ENCODE measurements at regions not wholly inside any gene's neighbourhood (a gene's known extent, or its start where the extent isn't known, plus 50 kb on each side); places are given as distances from the start of the nearest gene placed in this dataset.

DNA sequence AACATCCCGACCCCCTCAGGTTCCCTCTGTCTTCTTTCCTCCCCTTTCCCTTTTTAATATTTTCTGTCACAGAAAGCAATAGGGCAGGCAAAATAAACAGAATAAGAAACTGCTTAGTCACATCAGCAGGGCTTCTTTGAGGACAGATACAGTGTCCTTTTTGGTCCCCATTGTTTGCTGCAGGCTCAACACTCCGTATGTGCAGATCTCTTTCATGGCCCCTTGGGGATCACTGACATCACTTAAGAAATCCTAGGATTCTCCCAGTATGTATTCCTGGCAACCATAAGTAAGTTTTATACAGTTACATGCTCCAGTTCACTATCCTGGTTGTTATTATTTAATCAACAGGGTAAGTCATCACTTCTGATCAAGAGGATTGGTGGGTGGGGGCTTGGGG is 448.0 kb downstream of the NKX6-1 start:
- Histone ChIP-seq H3K36me3 (ENCODE audit: insufficient read depth, low read length, poor library complexity, severe bottlenecking) (no peaks in the 10 kb centered on the region), H3K9me3 (ENCODE audit: low read depth, low read length, poor library complexity, severe bottlenecking) (no peaks in the 10 kb centered on the region), H3K27ac (ENCODE audit: low read depth, low read length, poor library complexity, severe bottlenecking) (no peak overlapping the region), H3K27me3 (replicated peaks; ENCODE audit: insufficient read depth, low read depth, low read length, poor library complexity) (no peaks in the 10 kb centered on the region), H3K4me1 (ENCODE audit: insufficient read depth, low read length, poor library complexity, severe bottlenecking) (no peaks in the 10 kb centered on the region), H3K4me3 (ENCODE audit: low read depth, low read length, poor library complexity, severe bottlenecking) (no peak overlapping the region)
- BruUV-seq (replicated peaks): no TSS peak
- CTCF ChIA-PET: no interaction called here
- POLR2A ChIA-PET (ENCODE audit: low non-redundant PET): no interaction called here
- intact Hi-C loops (cut with micrococcal nuclease; ENCODE audit: unreplicated experiment): no loop called here
- no peak for DNase-seq (ENCODE audit: low spot score)
- no peak for TF ChIP-seq EZH2 (IDR thresholded peaks at IDR 0.05; ENCODE audit: borderline replicate concordance, low read depth, low read length, poor library complexity, severe bottlenecking)
- TF ChIP-seq, protein P1, sequence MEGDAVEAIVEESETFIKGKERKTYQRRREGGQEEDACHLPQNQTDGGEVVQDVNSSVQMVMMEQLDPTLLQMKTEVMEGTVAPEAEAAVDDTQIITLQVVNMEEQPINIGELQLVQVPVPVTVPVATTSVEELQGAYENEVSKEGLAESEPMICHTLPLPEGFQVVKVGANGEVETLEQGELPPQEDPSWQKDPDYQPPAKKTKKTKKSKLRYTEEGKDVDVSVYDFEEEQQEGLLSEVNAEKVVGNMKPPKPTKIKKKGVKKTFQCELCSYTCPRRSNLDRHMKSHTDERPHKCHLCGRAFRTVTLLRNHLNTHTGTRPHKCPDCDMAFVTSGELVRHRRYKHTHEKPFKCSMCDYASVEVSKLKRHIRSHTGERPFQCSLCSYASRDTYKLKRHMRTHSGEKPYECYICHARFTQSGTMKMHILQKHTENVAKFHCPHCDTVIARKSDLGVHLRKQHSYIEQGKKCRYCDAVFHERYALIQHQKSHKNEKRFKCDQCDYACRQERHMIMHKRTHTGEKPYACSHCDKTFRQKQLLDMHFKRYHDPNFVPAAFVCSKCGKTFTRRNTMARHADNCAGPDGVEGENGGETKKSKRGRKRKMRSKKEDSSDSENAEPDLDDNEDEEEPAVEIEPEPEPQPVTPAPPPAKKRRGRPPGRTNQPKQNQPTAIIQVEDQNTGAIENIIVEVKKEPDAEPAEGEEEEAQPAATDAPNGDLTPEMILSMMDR (conservative IDR thresholded peaks at IDR 0.05; ENCODE audit: low read depth, low read length): no peak

DNA sequence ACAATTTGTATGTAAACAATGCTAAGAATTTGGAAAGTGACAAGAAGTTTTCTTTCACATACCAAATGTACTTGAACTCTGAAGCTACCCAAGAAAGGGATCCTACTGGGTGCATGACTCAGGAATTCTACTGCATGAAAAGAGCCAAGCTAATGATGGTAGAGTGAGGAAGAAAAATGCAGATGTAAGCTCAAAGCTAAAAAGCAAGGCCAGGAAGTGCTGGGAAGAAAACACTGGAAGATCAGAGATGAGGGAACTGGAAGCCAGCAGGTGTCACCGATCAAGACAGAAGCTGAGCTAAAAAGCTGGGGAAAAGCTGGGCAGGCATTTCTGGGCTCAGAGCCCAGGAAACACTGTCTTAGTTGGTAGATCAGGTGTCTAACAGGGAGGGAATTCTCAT is 449.1 kb downstream of the NKX6-1 start:
- H3K4me3 ChIP-seq (ENCODE audit: low read depth, low read length, poor library complexity, severe bottlenecking): no peak overlapping the region
- ChIA-PET POLR2A (ENCODE audit: low non-redundant PET) (no interaction called here), CTCF (no interaction called here)
- no peak overlapping the region for H3K27ac ChIP-seq (ENCODE audit: low read depth, low read length, poor library complexity, severe bottlenecking)
- H3K27me3 ChIP-seq (replicated peaks; ENCODE audit: insufficient read depth, low read depth, low read length, poor library complexity): no peaks in the 10 kb centered on the region
- no TSS peak for BruUV-seq (replicated peaks)
- H3K4me1 ChIP-seq (ENCODE audit: insufficient read depth, low read length, poor library complexity, severe bottlenecking): no peaks in the 10 kb centered on the region
- H3K36me3 ChIP-seq (ENCODE audit: insufficient read depth, low read length, poor library complexity, severe bottlenecking): no peaks in the 10 kb centered on the region
- TF ChIP-seq EZH2 (IDR thresholded peaks at IDR 0.05; ENCODE audit: borderline replicate concordance, low read depth, low read length, poor library complexity, severe bottlenecking): no peak
- TF ChIP-seq, protein P1 (conservative IDR thresholded peaks at IDR 0.05; ENCODE audit: low read depth, low read length): no peak
- DNase-seq (ENCODE audit: low spot score): no peak
- no peaks in the 10 kb centered on the region for H3K9me3 ChIP-seq (ENCODE audit: low read depth, low read length, poor library complexity, severe bottlenecking)
- intact Hi-C loops (cut with micrococcal nuclease; ENCODE audit: unreplicated experiment): no loop called here

DNA sequence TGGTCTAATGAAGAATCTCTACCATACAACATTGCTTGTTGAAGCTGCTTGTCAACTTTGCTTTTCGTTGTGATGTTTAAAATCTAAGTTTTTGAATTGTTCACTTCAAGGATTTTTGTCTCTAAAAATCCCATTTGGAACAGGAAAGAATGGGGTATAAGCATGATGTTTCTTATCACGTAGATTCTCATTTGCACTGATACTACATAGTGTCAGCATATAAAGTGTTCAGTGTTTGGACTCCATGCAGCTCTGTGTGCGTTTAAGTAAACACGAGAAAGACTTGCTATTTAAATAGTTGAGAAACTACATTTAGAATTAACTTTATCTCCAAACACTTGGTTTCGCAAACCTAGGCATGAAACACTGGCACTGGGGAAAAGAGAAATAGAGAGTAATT is 452.5 kb downstream of the NKX6-1 start:
- DNase-seq (ENCODE audit: low spot score): no peak
- no peaks in the 10 kb centered on the region for H3K9me3 ChIP-seq (ENCODE audit: low read depth, low read length, poor library complexity, severe bottlenecking)
- no peak overlapping the region for H3K27ac ChIP-seq (ENCODE audit: low read depth, low read length, poor library complexity, severe bottlenecking)
- no peaks in the 10 kb centered on the region for H3K4me1 ChIP-seq (ENCODE audit: insufficient read depth, low read length, poor library complexity, severe bottlenecking)
- TF ChIP-seq, protein P1 (conservative IDR thresholded peaks at IDR 0.05; ENCODE audit: low read depth, low read length): no peak
- TF ChIP-seq EZH2 (IDR thresholded peaks at IDR 0.05; ENCODE audit: borderline replicate concordance, low read depth, low read length, poor library complexity, severe bottlenecking): no peak
- intact Hi-C loops (cut with micrococcal nuclease; ENCODE audit: unreplicated experiment): no loop called here
- H3K4me3 ChIP-seq (ENCODE audit: low read depth, low read length, poor library complexity, severe bottlenecking): no peak overlapping the region
- ChIA-PET POLR2A (ENCODE audit: low non-redundant PET) (no interaction called here), CTCF (no interaction called here)
- BruUV-seq (replicated peaks): no TSS peak
- H3K36me3 ChIP-seq (ENCODE audit: insufficient read depth, low read length, poor library complexity, severe bottlenecking): no peaks in the 10 kb centered on the region
- H3K27me3 ChIP-seq (replicated peaks; ENCODE audit: insufficient read depth, low read depth, low read length, poor library complexity): no peaks in the 10 kb centered on the region
